RCC 7860 (cell line): ENCODE measurements at regions not wholly inside any gene's neighbourhood (a gene's known extent, or its start where the extent isn't known, plus 50 kb on each side); places are given as distances from the start of the nearest gene placed in this dataset.
"Not testable (repeated sequence)": the region's sequence is repeated elsewhere in the genome, so short reads cannot be mapped to it uniquely, and the experiment has no call there.

Experiments
- DNase-seq: peaks from one replicate; pipeline ENCODE4 v3.0.0-alpha.2; 2015; ENCODE audit warnings: low spot score
- FAIRE-seq: peaks from 2 replicates; lab custom pipeline; 2012; peaks lifted over from hg19 to GRCh38; lab: Jason Lieb, UNC

DNA sequence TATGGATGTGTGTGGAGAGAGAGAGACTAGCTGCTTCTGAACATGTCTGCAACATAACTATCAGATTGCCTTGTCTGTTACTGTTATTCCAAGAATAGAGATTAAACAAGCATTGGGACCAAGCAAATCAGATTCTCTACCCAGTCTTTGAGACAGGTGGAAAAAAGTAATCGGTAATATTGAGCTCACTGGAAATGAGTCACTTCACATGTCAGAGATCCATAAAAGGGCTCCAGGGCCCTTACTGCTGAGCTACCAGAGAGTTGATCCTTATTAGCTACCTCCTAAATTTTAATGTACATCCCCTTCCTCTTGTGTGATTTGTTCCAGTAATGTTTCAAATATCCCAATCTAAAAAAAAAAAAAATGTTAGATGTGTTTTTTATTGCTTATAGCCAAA is 2118.0 kb downstream of the PCDH9 start:
- FAIRE-seq, result no peak
- DNase-seq, result no peak

DNA sequence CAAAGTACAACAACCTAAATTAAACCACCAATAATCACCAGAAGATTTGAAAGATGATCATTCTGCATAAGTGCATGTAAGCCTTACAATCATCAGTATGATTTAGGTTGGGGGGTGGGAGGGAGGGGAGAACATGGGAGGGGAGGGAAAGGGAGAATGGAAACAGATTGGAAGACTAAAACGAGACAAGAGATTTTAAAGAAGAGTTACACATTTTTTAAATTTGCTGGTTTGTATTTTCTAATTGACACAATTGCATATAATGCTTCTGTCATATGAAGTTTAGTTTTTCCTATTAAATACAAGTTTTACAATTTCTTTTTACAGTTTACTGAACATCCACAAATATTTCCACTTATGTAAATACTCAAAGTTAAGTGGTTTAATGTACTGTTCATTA is 2118.9 kb downstream of the PCDH9 start:
- FAIRE-seq (no peak), DNase-seq (no peak)

GRCh38 chr13:65104436-65104835 is 2125.7 kb downstream of the PCDH9 start:
- FAIRE-seq, DNase-seq: not testable (repeated sequence)

DNA sequence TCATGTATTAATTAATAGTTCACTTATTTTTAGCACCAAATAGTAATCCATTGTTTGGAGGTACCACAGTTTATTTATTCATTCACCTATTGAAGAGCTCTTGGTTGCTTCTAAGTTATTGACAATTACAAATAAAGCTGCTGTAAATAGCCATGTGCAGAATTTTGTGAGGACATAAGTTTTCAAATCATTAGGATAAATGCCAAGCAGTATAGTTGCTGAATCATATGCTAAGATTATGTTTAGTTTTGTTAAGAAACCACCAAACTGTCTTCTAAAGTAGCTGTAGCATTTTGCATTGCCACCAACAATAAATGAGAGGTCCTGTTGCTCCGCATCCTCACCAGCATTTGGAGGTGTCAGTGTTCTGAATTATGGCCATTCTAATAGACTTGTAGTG is 2126.8 kb downstream of the PCDH9 start:
- DNase-seq (no peak), FAIRE-seq (no peak)

- no peak for FAIRE-seq
Observed at GRCh38 chr13:65095161-65096082, 2134.7 kb downstream of the PCDH9 start.

DNA sequence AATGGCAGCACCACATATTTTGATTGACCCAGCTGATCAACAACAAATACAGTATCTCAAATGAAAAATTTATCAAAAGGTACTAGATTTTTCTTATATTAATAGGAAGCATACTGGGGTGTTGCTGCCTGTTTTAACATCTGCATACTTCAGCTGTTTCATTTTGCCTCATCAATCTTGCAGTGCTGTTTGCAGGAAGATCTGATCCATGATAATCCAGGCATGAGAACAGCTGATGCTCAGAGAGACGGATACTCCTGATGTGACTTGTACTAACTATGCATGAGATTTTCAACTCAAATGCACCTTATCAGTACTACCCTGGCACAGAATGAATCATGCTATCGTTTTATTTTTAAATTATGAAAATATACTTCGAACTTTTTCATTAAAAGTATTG is 2136.8 kb downstream of the PCDH9 start:
- DNase-seq (no peak), FAIRE-seq (no peak)

More at GRCh38 chr13:65095161-65096082, 2134.7 kb downstream of the PCDH9 start:
- DNase-seq, result no peak

- FAIRE-seq, result no peak
Observed at GRCh38 chr13:65091031-65091430, 2139.1 kb downstream of the PCDH9 start.

GRCh38 chr13:65090186-65090585 is 2139.9 kb downstream of the PCDH9 start:
- no peak for DNase-seq
- no peak for FAIRE-seq

More at GRCh38 chr13:65091031-65091430, 2139.1 kb downstream of the PCDH9 start:
- no peak for DNase-seq

- FAIRE-seq (no peak), DNase-seq (no peak)
Observed at GRCh38 chr13:65088906-65089305, 2141.2 kb downstream of the PCDH9 start.

- DNase-seq, result no peak
- FAIRE-seq, result no peak
Observed at GRCh38 chr13:65085977-65086376, 2144.2 kb downstream of the PCDH9 start.

DNA sequence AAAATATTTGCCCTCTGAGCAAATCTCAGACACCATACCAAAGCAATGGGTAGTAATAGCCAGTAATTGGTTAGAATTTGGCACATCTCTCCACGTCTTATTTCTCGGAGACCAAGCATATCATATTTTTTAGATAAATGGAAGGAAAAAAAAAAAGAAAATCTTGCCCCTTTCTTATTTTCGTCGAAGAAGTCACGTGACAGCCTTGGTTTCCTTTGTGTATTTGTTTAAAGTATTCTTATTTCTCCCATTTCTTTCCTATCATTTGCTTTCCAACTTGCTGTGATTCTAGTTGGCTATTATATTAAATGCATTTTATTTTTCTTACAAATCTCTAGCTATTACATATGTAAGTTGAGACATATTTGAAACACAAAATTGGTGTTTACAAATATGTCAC is 2155.9 kb downstream of the PCDH9 start:
- no peak for DNase-seq
- FAIRE-seq, result no peak

- no peak for DNase-seq
- no peak for FAIRE-seq
Observed at GRCh38 chr13:65064967-65065366, 2165.2 kb downstream of the PCDH9 start.

DNA sequence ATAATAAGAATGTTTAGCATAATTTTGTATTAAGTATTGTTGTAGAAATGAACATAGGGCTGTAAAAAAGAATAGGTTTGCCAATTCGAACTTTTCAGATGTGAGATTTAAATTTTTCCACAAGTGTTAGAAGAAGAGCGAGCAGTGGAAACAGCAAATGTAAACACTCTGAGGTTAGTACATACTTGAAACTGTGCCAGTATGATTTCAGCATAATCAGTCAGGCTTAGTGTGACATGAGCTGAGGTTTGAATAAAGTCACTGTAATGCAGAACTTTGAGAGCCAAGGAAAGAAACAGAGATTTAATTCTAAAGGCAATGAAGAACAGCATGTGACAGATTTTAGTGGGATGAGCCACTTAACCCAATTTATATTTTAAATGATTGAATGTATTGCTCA is 2166.4 kb downstream of the PCDH9 start:
- DNase-seq, result no peak

DNA sequence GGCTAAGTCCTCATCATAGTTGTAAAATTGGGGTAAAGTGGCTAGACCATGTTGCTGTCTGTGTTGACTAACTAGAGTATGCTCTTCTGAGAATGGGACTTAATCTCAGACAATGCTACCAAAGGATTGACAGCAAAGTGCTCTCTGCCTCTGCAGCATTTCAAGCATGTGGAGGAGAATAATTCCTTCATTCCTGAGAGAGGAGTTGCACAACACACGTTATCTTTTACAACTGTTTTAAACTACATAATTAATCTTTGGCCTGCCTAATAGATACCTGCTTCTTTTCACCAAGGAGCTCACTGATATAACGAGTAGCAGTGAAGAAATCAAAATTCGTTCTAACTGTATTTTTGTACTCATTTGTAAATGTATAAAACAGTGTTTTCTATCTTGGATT is 2172.2 kb downstream of the PCDH9 start:
- DNase-seq (no peak), FAIRE-seq (no peak)

More for the DNA sequence above, 2166.4 kb downstream of the PCDH9 start:
- no peak for FAIRE-seq

- DNase-seq (no peak), FAIRE-seq (no peak)
Observed at GRCh38 chr13:65054277-65054676, 2175.9 kb downstream of the PCDH9 start.

- DNase-seq (no peak), FAIRE-seq (no peak)
Observed at GRCh38 chr13:65036999-65037398, 2193.1 kb downstream of the PCDH9 start.

GRCh38 chr13:65035302-65035701 is 2194.8 kb downstream of the PCDH9 start:
- no peak for DNase-seq
- FAIRE-seq, result no peak

- FAIRE-seq (no peak), DNase-seq (no peak)
Observed at GRCh38 chr13:65034266-65034665, 2195.9 kb downstream of the PCDH9 start.

DNA sequence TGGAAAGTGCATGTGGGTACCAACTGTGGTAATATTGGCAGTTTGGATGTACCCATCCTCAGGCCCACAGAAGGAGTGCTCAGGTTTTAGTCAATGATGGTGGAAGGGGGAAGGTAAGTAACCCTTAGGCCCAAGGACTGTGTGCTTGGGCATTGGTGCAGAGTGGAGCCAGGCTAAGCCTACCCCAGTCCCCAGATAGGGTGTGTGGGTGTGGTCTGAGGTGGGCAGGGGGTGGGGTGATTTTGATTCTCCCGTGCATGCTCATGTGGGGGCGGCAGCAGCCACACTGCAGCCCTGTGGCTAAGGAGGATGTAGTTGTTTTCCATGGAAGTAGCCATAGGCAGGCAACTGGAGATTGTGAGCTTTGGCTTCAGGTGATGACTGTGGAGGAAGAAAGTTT is 2197.3 kb downstream of the PCDH9 start:
- FAIRE-seq (no peak), DNase-seq (no peak)

DNA sequence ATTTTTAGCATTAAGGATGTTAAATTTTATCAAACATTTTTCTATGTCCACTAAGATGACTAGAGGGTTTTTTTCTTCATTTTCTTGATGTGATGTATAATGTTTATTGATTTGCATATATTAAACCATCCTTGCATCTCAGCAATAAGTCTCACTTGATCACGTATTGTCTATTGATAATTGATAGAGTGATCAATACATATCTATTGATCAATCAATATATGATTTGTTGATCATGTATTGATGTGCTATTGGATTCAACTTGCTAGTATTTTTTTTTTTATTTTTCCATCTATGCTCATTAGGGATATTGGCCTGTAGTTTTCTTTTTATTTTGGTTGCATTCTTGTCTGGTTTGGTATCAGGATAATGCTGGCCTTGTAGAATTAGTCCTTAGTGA is 2202.0 kb downstream of the PCDH9 start:
- DNase-seq, result no peak
- no peak for FAIRE-seq

DNA sequence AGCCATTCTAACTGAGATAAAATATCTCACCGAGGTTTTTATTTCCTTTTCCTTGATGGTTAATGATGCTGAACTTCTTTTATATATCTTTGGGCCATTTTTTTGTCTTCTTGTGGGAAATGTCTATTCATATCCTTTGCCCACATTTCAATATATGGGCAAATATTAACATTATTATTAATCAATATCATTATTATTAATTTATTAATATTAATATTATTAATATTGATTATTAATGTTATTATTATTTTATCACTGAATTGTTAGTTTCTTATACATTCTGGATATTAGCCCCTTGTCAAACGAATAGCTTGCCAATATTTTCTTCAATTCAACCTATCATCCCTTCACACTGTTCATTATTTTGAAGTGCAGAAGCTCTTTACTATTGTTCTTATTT is 2203.6 kb downstream of the PCDH9 start:
- DNase-seq (no peak), FAIRE-seq (no peak)

- FAIRE-seq, result no peak
Observed at GRCh38 chr13:65011378-65011777, 2218.8 kb downstream of the PCDH9 start.

DNA sequence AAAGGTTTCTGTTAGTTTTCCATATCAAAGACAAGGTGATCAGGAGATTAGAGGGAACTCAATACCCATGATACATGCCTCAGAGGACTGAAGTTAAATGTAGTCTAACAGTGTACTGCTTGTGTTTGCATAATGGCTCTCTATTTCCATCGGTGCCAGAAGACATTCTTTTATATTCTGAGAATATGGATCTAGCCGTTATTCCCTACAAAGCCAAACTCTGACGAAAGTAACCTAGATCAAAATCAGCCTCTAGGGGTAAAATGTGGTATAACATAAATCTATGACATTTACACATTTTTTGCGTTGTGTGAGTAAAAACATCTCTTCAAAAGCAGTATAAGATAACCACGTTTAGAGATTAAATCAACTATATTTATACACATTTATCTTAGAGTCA is 2232.7 kb downstream of the PCDH9 start:
- no peak for DNase-seq
- FAIRE-seq, result no peak

More at GRCh38 chr13:65011378-65011777, 2218.8 kb downstream of the PCDH9 start:
- DNase-seq, result no peak
